Activated T-cell treated with anti-CD3 and anti-CD28 coated beads for 4 hours (primary cell): ENCODE measurements at regions not wholly inside any gene's neighbourhood (a gene's known extent, or its start where the extent isn't known, plus 50 kb on each side); places are given as distances from the start of the nearest gene placed in this dataset.

Experiments
- DNase-seq: peaks from one replicate; pipeline ENCODE4 v3.0.0-alpha.2; 2020

DNA sequence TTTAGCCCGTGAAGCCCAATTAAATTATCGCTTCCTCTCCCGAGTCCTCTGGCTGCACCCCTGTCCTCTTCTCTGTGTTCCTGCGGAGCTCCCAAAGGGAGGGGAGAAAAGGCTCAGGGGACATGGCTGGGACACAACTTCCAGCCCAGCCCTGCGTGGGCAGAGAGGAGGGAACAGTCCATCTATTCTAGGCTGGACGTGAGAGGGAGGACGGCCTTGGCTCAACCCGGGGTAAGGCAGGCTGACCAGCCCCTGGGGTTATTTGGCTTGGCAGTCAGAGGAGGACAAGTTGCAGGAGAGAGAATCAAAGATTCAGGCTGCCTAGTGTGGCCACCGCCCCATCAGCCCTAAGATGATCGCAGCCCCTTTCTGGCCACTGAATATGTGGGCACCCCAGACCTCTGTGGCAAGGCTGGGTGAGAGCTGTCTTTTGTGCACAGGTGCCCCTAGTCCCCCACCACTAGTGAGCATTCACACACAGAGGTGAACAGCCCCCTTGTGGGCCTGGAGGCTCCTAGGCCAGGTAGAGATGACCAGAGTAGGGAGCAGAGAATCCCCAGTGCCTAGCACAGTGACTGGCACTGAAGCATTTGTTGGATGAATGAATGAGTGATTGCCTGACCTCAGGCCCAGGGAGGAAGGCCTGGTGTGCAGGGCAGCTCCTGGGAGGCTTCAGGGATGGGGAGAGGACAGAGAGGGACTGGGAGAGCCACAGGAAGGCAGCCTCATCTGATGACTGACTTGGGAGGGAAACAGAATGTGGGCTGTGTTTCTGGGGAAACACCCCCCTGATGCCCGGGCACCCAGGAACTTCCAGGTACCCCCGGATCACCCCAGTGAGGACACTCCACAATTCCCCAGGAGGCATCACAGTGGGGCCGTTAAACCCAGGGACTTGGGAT lies 133.9 kb downstream of the C9orf50 start:
- DNase-seq = no peak

DNA sequence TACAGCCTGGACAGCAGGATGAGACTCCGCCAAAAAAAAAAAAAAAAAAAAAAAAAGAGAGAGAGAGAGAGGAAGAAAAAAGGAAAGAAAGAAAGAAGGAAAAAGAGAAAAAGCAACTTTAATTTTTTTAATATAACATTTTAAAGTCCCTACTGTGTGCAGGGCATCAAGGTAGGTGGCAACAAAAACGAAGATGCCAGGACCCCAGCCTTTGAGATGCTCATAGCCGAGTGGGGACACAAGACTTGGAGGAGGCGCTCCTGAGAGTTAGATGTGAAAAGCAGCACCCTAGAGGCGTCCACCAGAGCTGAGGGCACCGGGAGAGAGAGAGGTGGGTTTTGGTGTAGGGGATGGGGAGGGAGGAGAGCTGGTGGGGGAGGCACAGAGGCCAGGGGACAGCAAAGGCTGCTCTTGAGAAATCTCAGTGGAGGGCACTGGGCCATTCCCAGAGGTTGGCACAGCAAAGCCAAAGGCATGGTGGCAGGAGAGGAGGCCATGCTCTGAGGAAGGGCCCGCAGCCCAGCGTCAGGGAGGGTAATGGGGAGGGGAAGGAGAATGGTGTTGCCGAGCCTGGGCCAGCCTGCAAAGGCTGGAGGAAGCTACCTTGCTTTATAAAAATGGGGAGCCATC lies 135.6 kb downstream of the C9orf50 start:
- no peak for DNase-seq

DNA sequence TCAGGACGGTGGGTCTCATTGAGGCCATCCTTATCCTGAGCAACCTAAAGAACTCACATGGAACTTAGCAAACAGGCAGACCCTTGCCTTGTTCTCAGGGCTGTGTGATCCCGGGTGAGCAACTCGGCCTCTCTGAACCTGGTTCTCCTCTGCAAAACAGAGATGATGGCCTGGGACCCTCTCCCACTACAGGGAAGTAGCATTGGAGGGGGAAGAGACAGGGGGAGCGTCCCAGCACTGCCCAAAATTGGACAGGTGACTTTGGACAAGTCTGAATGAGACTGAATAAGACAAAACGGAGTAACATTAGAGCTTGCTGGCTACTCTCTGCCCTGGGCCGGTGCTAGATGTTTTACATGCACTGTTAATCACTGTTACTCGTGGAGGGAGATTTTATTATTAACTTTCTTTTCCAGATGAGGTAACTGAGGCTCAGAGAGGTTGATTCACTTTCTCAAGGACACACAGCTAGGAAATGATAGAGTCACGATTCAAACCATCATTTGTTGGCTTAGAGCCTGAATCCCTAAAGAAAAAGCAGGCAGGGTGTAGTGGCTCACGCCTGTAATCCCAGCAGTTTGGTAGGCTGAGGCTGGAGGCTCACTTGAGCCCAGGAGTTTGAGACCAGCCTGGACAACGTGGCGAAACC lies 136.4 kb downstream of the C9orf50 start:
- no peak for DNase-seq

DNA sequence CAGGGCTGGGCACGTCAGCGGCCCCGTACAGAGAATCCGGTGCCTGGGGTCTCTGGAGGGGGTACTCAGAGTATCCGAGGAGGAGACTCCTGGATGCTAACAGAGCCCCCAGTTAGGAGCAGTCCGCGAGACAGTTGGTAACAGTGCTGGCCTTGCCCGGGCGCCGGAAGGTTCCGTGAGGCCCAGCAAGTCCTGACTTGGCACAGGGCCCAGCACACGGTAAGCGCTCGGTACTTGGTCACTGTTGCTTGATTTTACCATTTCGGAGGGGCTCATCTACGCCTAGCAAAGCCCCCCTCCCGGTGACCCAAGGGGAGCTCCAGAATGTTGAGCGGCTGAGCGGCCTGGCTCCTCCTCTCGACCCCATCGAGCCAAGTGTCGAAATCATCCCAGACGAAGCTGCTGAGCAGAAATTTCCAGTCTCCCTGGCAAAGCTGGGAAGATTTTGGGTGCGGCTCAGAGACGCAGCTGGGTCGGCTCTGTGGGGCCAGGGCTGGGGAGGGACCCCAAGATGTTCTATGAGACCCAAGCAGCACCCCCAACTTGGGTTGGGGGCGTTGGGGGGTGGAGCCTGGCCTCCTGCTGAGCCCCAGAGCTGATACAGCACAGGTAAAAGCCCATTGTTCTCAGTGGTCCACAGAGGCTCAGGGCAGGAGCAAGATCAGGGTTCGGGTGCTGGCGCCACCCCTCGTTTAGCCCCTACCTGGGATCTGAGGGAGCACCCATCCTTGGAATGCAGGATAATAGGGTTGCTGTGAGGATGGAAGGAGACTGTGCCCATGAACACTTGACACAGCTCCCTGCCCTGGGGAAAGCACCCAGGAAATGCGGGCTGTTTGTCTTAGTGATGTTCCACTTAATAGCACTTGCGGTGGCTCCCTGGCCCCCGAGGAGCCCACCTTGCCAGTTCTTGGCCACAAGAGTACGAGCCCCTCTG lies 137.2 kb downstream of the C9orf50 start:
- no peak for DNase-seq

DNA sequence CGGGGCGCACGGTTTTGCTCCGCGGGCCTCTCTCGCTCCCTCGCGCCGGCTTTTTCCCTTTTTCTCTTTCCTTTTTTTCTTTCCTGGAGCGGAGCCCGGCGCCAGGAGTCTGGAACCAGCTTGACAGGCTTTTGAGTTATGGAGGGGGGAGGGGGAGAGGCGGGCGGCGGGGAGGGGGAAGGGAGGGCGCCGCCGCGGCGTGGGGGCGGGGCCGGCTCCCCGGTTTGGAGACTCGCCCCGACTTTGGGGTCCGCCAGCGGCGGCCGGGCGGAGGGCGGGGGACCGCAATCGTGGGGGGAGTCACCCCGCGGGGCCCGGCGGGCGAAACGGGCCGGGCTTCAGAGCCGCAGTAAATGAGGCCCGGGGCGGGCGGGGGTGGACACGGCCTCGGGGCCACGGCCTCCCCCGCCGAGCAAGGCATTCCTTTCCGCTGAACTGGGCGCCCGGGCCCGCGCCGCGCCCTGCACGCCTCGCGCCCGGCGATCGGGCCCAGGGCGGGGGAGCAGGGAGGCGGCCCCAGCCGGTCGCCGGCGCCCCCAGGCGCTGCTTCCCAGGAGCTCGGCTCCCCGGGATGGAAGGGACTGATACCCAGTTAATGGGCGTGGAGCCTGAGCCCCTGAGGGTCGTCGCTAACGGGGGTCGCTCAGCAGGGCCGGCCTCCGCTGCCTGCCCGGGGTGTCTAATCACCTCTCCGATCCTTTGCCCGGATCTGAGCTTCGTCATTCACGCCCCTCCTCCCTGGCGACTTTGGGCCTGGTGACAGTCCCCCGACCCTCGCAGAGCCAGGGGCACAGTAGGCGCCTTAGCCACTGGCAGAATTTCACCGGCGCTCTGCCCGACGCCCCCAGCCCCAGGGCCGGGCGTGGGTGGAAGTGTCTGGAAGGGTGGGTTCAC lies 138.1 kb downstream of the C9orf50 start:
- no peak for DNase-seq

DNA sequence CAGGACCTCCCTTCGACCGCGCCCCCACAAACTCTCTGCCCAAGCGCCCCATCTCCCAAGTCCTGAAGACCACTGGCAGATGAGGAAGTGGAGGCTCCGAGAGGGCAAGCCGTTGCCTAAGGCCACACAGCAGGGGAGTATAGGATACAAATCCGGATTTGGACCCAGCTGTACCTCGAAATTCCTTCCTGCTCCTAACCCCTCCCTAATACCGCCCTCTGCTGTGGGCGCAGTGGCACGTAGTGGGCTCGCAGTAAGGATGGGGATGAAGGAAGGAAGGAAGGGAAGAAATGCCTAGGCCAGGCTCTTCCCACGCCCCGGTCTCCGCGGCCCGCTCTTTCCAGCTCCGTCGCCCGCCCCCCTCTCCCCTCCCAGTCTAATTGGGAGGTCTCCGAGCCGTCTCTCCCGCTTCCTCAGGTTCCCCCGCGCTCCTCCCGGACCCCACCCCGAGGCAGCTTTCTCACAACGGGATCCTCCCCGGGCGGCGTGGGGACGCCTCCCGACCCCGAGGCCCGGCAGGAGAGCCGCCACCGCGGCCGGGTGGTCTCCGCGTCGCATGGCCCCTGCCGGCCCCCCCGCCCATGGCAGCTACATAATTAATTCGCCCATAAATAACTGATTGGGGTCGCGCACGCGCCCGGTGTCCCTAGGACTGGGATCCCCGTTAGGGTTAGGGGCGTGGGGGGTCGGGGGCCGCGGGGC lies 138.9 kb downstream of the C9orf50 start:
- no peak for DNase-seq

DNA sequence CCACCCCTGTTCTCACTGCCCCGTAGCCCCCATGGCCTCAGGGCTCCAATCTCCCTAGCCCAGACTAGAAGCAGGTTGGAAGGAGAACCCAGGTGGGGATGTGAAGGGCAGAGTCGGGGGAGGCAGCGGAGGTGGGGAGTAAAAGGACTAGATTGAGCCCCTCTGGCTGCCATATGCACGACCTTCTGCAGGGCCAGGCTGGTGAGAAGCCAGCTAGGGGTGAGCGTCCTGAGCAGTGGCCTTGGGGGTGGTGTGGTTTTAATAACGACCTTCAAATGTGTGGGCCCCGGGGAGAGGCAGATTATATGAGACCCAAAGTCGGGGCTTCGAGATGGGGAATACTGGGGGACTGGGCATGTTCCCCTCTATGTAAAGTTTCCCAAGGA lies 139.5 kb downstream of the C9orf50 start:
- no peak for DNase-seq

DNA sequence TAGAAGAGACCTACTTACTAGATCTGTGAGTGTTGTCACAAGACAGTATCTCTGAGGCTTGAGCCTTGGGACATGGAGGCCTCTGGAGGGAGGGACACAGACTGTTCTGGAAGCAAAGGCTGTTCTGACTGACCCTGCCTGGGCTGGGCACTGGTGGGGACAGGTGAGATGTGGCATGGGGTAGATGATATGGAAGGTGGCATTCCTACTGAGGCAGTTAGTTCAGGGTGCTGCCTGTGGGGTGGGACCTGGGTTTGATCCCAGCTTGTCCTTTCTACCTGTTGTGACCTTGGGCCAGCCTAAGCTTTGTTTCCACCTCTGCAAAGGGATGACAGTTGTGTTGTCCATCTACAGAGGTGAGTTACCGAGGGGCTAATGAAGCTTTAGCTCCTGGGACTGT lies 140.2 kb downstream of the C9orf50 start:
- DNase-seq = no peak

DNA sequence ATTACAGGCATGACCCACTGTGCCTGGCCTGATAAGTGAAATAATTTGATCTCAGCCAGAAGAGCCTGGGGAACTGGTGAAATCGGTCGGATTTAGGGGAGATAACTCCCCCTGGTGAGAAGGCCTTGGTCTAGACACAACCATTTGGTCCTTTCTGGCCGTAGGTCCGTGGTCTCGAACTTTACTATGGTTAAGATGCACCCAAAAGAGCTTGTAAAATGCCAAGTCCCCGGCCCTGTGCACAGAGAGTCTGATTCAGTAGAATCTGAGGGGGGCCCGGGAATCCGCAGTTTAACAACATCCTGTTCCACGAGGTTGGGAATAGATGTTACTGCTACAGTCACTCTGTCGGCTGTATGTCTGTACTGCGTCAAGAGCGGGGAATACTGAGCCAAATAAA lies 140.7 kb downstream of the C9orf50 start:
- no peak for DNase-seq

DNA sequence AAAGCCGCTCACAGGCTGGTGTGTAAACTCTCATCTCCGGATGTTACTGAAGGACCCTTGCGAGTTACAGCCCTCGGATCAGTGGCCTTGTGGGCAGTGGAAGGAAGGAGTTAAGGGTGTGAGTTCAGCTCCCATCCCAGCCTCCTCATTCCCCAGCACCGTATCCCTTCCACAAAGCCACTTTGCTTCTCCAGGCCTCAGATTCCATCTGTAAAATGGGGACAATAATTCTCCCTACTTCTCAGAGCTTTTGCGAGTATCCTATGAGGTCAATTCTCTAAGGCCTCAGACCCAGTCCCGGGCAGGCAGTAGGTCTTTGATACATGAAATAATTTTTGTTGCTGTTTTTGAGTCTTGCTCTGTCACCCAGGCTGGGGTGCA lies 141.3 kb downstream of the C9orf50 start:
- no peak for DNase-seq

DNA sequence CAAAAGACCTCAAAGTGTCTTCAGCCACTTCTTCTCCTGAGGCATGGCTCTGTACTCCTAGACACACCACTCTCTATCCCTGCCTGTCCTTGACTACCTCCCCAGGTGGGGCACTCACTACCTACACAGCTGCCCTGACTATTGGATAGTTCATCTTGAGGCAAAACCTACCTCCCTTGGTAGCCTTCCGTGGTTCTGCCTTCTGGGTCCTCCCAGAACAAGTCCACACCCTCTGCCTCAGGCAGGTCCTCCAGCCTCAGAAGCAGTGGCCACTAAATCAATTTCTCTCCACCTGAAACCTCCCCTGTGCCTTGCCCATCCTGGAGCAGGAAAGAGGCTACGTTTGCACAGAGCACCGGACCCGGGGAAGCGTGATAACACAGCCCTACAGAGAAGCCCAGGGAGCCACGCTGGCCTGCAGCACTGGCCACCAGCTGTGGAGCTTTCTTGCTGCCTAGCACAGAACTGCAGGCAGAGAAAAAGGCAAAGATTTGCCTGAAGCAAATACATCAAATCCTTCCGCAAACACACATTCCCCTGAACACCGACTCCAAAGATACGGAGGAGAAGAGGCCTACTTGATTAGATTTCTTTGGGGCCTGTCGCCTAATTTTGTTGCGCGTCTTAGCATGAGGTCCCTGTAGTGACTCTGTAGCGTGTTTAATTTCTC lies 141.8 kb downstream of the C9orf50 start:
- DNase-seq = no peak

DNA sequence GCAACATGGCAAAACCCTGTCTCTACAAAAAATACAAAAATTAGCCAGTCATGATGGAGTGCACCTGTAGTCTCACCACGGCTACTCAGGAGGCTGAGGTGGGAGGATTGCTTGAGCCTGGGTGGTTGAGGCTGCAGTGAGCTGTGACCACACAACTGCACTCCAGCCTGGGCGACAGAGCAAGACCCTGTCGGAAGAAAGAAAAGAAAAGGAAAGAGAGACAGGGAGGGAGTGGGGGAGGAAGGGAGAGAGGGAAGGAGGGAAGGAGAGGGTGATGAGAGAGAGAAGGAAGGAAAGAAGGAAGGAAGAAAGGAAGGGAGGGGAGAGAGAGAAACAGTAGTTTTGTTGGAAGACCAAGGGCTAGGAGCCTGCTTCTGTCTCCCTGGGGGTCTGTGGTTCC lies 142.4 kb downstream of the C9orf50 start:
- no peak for DNase-seq

DNA sequence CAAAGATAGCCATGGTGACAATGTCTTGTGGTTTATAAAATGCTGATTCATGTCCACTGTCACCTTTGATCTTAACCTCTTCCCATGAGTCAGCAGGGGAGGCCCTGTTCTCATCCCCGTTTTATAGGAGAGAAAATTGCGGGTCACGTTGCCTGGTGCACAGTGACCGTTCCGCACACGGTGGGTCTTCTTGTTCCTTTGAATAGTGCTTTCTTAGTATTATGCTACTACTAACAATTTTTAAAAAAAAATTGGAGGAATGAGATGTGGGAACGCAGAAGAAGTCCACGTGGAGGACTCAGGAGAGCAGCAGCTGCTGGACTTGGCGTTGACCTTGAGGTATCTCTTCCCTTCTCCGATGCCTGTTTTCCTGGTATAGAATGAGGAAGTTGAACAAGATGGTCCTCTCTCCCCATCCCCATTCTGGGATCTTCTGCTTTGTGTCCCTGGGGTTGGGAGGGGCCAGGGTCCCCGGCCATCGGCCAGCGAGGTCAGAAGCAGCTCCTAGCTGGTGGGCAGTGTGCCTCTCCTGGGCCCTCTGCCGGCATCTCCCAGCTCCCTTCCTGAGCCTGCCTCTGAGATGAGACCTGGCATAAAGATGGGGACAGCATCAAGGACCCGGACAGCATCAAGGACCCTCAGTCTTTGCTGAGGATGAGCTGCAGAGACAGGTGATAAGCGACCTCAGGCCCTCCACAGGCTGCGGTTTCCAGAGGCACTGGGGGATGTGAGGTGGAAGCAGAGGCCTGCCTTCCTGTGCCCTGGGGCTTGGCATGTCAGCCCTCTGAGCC lies 143.9 kb downstream of the C9orf50 start:
- DNase-seq = no peak

DNA sequence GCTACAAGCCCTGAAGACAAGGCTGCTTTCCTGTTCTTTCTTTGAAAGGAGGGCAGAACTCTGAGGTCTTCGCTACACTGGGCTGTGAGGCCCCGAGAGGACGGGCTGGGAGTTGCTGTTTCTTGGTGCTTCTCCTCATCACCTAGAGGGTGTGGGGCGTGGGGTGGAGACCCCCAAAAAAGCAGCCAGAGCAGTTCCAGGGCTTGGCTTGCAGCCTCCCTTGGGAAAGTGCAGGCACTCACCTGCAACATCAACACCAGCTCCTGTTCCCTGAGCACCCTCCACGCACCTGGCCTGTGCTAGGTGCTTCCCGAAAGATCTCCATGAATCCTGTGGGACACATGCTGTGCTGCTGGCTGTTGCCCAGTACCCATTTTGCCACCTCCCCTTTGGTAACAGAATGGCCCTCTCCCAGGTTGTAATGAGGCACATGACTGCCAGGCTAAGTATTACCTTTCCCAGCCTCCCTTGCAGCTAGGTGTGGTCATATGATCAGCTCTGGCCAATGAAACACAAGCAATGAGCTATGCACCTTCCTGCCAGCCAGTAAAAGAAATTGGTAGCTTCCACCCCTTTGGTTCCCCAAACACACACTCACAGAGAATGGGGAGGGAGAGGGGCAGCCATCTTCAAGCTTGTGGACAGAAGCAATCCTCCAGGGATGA lies 146.0 kb downstream of the C9orf50 start:
- no peak for DNase-seq

DNA sequence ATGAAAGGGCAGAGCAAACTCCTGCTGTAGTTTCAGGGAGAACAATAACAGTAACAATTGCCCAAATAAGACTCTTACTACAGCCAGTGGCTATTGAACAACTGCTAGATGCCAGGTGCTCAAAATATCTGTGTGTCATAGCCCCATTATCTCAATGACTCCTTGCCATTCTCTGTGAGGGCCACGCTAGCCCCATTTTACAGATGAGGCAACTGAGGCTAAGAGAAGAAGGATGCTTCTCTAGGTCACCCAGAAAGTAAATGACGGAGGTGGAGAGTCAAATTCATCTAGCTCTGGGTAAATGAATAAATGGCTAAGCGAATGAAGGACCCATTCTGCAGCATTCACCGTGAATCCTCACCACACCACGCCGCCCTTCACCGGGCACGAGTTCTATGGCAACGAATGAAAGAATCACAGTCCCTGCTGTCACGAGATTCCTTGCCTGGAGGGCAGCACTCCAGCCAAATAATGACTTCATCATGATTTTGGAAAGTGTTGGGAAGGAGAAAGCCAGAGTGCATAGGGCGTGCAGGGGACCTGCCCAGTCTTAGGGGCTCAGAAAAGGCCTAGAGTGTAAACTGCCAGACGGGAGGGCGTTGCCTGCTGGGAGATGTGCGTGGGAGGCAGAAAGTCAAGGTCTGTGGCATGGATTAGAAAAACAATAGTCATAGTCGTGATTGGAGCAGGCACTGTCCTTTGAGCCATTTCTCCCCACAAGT lies 147.2 kb downstream of the C9orf50 start:
- no peak for DNase-seq

DNA sequence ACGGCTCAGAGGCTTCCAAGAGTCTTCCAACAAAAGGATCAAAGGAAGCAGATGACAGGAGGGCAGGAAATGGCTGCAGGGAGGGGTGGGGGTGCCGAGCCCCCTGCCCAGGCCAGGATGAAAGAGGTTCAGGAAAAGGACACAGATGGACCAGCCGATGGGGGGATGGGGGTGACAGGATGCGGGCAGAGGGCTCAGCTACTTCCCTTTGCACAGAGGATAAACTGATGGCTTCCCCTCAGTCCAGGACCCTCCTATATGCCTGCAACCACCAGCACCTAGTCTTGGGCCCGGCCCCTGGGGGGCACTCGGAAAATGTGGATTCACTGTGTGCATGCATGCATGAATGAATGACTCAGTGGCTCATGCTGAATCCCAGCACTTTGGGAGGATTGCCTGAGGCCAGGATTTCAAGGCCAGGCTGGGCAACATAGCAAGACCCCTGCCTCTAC lies 148.2 kb downstream of the C9orf50 start:
- no peak for DNase-seq

DNA sequence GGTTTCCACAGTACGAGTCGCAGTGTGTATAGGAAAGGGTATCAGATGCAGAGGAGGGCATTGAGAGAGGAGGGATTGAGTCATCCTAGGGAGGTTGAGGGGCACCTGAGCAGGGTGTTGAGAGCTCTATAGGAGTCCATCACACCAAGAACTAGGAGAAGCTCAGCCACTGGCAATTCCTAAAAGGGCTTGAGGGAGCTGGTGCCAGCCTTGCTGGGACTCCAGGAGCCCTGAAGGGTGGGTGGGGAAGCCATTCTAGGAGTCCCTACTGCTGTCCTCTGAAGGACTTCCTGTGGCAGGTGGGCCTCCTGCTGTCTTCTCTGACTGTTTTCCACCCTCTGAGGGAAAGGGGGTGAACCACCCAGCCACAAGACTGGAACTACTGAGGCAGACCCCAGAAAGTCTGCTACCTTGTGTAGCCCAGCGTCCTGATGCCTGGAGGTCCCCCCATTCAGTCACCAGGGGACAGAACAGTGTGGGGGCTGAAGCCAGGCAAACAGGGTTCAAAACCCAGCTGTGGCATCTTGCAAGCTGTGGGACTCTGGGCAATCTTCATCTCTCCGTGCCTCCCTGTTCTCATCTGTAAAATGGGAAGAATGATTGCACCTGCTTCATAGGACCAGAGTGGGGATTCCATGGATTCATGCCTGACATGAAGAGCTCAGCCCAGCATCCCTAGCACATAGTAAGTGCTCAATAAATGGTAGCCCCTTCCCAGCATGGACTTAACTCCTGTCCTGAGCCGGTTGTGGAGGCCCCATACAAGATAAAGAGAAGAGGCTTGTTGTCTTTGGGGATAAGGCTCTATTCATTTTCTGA lies 149.5 kb downstream of the C9orf50 start:
- no peak for DNase-seq

DNA sequence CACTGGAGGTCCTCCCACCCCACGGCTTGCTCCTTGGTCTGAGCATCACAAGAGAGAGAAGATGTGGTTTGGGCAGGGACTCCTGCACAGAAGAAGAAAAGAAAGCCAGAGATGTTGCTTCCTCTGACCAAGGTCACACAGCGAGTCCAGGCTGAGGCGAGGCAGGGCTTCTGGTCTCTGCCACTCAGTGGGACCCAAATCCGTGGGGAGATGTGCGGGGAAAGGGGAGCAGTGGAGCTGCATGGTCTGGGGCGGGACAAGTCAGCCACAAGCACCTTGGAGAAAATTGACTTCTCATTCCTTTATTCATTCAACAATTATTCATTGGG lies 150.9 kb downstream of the C9orf50 start:
- no peak for DNase-seq
